Endothelial cell (in vitro differentiated cells): ENCODE measurements at regions not wholly inside any gene's neighbourhood (a gene's known extent, or its start where the extent isn't known, plus 50 kb on each side); places are given as distances from the start of the nearest gene placed in this dataset.

ENCODE experiments used
- DNase-seq: peaks from one replicate; pipeline ENCODE4 v3.0.0; 2021; ENCODE audit warnings: low spot score
- H3K27ac Mint-ChIP-seq: one replicate; pipeline ENCODE4 v1.8.0; 2021; ENCODE audit warnings: mixed read lengths, inconsistent platforms; ENCODE audit not compliant: unreplicated experiment
- H3K27me3 Mint-ChIP-seq: one replicate; pipeline ENCODE4 v1.8.0; 2021; ENCODE audit warnings: mild to moderate bottlenecking, moderate library complexity, mixed read lengths, inconsistent platforms; ENCODE audit not compliant: unreplicated experiment
- H3K36me3 Mint-ChIP-seq: one replicate; pipeline ENCODE4 v1.8.0; 2021; ENCODE audit warnings: mild to moderate bottlenecking, low read depth, mixed read lengths, inconsistent platforms; ENCODE audit not compliant: unreplicated experiment
- H3K4me1 Mint-ChIP-seq: one replicate; pipeline ENCODE4 v1.8.0; 2021; ENCODE audit warnings: mild to moderate bottlenecking, mixed read lengths, inconsistent platforms; ENCODE audit not compliant: unreplicated experiment
- H3K4me3 Mint-ChIP-seq: one replicate; pipeline ENCODE4 v1.8.0; 2021; ENCODE audit warnings: mild to moderate bottlenecking, mixed read lengths, inconsistent platforms; ENCODE audit not compliant: unreplicated experiment
- H3K9me3 Mint-ChIP-seq: one replicate; pipeline ENCODE4 v1.8.0; 2021; ENCODE audit warnings: mixed read lengths, inconsistent platforms; ENCODE audit not compliant: unreplicated experiment
- CTCF ChIP-seq: fragments of 200-600 bp; sonication (generic); IDR thresholded peaks from one replicate; pipeline ENCODE4 v1.5.0; 2021; ENCODE audit warnings: antibody characterized with exemption; ENCODE audit not compliant: unreplicated experiment

GRCh38 chr10:98318861-98319260 is 50.9 kb upstream of the LOXL4 start:
- Mint-ChIP-seq H3K27me3 (peaks cover 7% of the 10 kb centered on the region), H3K36me3 (no peaks in the 10 kb centered on the region), H3K4me1 (peaks cover 9% of the 10 kb centered on the region), H3K4me3 (no peak overlapping the region), H3K27ac (no peak overlapping the region), H3K9me3 (no peaks in the 10 kb centered on the region)
- no peak for TF ChIP-seq CTCF
- DNase-seq, result no peak
